ENCODE measurements at regions not wholly inside any gene's neighbourhood (a gene's known extent, or its start where the extent isn't known, plus 50 kb on each side); places are given as distances from the start of the nearest gene placed in this dataset.

DNA sequence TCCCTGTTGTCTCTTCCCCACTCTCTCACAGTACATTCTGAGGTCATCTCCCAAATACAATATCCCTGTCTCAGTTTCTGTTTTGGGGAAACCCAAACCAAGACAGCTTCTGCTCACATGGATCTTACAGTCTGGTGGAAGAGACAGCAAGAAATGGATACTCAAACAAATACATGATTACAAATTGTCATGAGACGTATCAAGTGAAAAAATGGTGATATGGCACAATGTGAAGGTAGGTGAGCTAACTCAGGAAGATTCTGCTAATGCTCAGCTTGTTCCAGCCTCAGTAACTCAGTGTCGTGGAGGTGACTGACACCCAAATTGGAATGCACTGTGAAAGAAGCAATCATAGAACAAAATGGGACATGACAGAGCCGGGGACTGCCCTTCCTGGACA, 68.3 kb downstream of the CHST1 start:
- DNase-seq, result no peak

DNA sequence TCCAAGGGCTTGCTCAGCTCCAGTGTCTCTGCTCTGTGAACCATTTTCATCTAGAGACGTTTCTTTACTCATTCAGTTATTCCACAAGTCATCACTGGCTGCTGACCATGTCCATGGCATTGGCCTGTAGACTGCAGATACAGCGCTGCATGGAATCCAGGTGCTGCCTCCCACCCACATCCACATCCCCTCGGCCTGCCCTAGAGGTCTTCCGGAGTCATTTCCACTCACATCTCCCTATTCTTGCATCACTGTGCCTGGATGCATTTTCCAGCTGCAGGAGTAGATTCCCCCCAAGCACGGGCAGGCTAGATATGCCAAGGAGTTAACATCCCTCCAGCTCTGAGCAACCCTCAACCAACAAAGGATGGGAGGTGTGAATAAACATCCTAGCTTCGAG, 68.9 kb downstream of the CHST1 start:
- DNase-seq, result no peak

DNA sequence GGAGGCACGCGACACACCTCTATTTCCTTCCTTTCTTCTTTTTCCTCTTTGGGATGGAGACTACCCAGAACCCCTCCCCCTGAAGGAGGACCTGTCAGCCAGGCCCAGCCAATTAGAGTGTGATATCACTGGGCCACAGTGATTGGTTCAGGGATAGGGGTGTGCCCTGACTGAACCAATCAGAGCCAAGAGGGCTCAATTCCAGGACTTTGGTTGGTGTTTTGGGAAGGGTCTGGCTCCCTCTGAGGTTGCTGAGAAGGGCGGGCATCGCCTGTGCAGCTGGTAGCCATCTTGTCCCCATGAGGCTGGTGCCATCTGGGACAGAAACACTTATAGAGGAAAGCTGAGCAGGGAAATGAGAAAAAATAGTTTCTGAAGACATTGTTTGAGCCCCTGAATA, 71.4 kb downstream of the CHST1 start:
- no peak for DNase-seq

DNA sequence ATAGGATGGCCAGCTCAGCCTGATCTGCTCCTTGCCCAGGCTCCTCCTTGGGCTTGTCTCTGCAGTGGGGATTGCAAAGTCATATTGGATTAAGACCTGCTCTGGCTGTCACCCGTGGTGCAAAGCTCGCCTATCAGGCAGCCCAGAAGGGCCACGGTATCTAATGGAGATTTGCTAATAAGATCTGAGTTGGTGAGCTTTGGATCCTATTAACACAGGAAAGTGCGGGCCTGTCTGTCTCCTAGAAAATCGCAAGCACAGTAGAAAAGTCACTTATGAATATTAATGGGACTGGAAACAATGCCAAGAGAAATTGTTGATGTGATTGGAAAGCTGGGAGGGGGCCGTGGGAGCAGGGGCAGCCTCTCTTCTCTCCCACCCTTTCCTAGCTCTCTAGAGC, 72.8 kb downstream of the CHST1 start:
- DNase-seq, result no peak

DNA sequence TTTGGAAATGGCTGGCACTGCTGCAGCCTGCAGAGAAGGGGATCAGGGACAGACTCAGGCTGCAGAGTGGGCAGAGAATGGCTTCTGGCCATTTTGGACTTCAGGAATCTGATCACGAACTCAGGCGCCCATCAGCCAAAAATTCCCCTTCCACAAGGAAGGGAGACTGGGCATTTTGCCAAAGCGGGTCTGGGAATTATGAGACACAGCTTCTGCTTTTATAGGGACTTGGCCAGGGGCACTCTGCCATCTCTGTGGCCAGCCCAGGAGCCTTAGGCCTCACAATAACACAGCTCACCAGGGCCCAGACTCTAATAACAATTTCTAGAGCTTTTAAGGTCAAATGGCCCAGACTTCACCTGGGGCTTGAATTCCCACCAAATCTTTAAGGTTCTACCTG, 74.7 kb downstream of the CHST1 start:
- no peak for DNase-seq

DNA sequence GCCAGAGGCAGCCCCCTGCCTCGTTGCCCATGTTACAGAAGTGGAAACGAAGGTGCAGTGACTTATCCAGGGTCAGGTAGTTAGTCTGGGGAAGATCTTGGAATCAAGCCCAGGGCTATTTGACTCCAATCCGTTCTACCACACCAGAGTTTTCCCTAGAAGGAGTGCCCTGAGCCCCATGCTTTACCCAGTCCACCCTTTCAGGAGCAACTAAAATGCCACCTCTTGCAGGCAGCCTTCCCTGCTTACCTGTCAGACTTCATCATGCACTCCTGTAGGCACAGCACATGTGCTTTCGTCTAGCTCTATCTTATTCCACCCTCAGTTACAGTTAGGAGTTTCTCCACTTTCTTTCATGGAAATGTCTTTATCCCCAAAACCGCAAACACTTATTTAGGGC, 80.2 kb downstream of the CHST1 start:
- DNase-seq, result no peak

DNA sequence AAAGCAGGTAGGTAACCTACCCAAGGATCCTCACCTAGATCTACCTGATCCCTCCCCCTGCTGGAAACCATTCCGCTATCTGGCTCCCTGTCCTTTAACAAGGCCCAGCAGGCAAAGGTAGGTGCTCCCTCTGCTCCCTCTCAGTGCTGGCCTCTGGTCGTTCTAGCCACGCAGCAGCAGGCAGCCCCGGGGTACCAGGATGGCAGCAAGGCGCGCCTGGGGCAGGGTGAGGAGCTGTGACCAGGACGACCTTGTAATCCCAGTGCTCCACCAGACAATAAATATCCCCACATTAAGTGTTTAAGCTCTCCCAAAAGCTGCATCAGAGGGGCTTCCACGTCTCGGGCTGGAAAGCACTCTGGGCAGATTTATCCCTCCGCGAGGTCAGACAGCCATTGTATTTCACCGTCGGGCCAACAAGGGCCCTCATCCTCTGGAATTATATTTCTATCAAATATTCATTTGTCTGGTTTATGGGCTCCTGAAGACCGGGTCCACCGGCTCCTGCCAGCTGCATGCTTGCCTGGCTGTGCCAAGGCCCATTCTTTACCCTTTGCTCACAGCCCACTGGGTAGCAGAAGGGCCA, 81.3 kb downstream of the CHST1 start:
- no peak for DNase-seq

DNA sequence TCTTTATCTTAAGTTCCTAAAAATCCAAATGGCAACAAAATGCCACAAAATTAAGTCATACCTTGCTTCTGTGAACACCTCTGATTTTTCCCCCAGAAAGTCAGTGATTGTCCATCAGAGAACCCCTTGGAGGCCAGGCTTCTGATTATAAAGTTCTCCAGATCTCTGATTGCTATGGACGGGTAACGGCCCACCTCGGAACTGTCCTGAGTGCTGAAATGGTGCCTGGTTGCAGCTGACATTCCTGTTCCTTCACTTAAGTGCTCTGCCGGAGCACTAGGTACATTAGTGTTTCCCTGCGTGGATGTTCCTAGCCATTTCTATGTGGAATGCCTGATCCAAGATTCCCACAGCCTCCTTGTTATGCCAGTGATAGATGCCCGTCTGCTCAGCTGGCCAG, 85.0 kb downstream of the CHST1 start:
- no peak for DNase-seq

DNA sequence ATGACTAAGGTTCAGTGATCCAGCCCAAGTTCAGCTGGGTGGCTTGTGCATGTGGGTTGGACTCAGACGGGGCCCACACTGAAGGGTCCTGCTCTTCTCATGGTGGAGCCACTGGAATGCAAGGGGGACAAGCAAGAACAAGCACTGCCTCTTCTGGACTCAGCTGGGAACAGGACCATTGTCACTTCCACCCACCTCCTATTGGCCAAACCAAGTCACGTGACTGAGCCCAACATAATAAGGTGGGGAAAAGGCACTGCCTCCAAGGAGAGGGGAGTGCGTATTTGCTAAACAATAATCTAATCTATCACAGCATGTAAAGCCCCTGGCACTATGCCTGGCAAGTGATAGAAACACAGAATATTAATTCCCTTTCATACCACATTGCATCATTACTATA, 87.1 kb downstream of the CHST1 start:
- DNase-seq, result no peak

DNA sequence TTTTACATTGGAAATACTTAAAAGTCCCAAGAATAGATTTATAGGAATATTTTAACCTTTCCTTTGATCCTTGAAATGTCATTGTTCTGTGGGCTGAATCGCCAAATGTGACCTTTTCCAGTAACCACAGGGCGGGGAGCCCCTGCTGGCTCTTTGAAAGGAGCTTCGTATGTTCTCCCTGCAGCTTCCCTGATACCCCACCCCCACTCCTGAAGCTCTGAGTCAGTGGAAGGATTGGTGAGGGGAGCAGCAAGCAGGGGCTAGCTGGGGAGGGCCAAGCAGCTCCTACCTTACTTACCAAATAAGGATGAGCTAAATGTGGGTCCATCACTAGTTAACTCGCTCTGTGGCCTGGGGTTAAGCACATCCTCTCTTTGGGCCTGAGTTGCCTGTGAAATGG, 87.7 kb downstream of the CHST1 start:
- DNase-seq, result no peak

DNA sequence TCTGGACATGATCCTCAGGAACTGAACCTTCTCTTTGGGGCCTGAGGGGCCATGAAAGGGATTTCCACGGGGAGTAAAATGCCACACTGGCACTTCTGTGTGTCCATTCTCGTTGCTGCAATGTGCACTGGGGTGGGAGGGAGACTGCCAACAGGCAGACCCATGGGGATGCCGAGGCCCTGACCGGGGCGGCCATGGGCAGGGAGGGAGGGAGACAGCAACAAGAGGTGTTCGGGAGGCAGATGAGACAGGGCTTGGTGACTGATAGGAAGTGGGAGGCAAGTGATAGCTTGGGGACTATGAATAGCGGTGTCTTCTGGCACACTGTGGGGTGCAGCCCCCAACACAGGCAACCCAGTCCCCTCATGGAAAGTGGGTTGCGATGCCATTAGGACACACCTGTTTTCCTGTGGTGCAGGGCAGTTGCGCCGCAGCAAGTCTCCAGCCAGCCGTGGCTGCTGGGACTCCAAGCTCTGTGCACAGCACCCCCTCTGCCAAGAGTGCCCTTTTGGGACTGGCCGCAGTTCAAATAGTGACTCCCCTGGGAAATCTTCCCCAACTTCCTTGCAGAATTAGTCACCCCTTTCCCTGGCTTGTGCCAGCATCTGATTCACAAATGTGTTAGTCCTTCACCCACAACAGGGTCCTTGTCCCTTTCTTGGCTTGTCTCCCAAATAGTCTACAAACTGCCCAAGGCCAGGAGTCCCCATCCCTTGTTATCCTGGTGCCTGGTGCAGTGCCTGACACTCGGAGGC, 88.8 kb downstream of the CHST1 start:
- no peak for DNase-seq

DNA sequence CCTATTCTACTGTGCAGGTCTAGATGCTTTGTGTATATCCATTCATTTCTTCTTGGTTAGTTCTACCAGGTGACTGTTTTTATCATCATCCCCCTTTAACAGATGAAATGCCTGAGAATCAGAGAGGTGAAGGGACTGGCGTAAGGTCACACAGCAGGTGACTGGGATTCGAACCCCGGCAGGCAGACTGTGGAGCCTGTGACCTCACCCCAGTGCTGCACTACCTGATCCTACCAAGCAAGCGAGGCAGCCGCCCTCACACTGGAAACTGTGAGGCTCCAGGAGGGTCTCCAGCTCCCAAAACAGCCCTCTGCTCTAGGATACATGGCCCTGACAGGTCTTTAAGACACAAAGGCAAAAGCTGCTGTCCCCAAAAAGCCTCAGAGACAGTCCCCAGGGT, 91.7 kb downstream of the CHST1 start:
- no peak for DNase-seq

DNA sequence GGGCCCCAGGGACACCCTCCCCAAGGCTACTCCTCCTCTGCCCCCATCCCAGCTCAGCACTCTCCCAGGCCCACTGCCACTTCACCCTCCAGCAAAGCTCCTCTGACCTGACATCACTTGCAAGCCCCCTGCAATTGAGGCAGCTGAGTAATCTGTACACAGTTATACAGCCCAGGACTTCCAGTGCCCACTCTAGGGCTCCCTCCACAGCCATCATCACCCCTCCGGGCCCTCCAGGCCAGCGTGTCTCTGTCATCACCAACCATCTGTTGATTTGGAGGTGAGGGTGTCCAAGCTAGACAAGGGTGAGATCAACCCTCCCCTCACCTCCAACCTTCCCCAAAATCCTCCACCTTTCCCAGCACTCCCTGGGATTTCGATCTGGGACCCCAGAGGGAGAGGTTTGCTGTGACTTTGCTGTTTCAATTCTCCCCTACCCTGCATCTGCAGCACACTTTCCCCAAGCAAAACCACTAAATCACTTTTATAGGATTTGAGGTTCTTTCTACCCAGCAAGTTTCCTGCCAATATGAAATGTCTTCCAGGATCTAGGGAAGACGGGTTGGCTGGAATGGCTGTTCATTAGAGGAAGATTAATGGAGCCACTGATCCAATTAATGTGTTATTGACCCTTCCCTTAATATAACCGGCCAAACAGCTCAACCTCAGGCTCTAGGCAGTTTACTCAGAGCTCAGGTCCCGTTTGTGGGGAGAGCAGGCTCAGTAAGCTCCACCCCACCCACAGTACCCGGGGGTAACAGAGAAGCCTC, 92.9 kb downstream of the CHST1 start:
- DNase-seq, result no peak

DNA sequence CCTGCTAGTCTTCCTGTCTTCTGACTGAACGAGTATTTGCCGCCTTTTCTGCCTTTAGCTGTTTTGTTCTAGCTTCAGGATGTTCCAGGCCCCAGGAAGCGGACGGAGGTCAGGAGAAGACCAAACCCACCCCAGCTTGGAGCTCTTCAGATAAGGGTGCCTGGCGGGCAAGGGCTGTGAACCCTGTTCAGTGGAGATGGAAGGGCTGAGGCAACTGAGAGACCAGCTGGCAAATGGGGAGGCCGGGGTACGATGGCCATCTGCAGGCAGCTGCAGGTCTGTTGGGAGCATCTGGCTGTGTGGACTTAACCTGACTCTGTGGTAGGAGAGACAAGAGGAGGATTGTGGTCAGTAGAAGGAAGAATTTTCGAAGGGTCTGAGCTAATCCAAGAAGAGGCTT, 95.6 kb downstream of the CHST1 start:
- DNase-seq, result no peak

DNA sequence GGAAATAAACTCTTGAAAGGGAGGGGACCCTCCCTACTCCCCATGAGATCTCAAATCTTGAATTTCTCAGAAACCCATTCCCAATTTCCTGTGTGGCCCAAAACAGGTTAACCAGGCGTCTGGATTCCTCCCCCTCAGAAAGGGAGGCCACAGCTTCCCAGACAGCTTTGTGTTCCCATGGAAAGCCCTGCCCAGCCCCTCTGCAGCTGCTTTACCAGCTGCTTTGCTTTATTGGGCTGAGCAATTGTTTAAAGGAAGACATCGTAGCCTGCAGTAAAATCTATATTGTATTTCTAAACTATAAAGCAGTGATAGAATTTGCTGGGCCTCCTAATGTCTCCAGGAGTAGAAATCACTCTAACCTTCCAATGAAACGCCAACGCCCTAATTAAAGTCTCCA, 97.4 kb downstream of the CHST1 start:
- DNase-seq, result no peak

DNA sequence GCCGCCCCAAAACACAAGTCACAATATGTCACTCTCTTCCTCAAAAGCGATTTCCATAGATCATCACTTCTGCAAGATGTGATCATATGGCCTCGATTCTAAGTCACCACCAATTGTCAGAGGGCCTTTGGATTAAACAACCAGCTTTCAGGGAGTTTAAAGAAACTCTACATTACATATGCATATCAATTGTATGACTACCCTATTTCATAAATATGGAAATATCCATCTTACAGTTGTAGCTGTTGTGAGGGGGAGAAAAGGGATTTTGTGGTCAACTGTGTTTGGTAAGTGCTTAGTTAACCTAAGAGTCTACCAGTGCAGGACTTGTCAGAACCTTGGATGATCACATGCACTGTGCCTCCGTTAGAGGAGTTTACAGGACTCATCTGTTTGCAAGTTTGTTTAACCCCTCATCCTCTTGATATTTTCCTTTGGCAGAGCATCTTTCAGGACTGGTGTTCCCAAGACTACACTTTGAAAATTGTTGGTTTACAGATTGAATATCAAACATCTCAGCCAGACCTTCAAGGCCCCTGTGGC, 99.9 kb downstream of the CHST1 start:
- DNase-seq, result no peak

DNA sequence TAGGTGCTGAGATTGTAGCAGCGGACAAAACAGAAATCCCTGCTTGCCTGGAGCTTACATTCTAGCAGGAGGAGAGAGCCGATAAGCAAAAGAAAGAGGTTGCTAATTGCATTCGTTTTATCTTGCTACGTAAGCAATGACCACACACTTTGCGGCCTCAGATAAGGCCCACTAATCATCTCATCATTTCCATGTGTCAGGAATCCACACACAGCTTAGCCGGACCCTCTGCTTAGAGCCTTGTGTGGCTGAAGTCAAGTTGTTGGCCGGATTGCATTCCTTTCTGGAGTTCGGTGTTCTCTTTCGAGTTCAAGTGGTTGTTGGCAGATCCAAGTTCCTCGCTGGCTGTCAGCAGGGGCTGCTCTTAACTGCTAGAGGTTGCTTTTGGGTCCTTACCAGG, 101.6 kb downstream of the CHST1 start:
- DNase-seq, result no peak

DNA sequence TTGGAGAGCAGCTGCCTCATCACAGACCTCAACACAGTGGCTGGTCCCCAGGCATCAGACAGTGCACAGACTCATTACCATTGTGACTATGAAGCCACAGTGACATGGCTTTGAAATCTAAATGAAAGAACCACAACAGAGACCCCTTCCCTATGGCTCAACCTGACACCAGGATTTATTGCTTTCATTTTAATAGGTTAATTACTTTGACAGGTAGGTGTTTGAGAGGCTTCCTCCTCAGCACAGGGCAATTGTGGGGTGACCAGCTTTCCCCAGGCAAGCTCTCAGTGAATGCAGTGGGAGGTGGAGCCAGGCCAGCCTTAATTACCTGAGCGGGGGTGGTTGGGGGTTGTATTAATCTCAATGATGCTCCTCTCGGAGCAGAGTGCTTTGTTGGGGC, 102.3 kb downstream of the CHST1 start:
- no peak for DNase-seq

DNA sequence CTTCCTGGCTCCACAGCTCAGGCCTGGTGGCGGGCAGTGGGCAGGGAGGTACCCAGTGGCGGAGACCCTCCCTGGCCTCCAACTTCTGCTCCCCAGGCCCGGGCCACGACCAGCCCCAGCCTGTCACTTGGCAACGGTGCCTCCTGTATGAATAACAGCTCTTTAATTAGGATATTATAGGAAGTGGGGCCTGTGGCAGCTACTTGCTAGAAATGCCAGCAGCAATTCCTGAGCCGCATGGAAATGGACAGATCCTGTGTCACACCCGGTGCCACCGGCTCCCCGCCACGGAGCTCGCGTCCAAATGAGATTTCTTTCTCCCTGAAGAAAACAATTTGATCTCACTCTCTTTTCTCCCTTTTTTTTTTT, 104.5 kb downstream of the CHST1 start:
- no peak for DNase-seq

DNA sequence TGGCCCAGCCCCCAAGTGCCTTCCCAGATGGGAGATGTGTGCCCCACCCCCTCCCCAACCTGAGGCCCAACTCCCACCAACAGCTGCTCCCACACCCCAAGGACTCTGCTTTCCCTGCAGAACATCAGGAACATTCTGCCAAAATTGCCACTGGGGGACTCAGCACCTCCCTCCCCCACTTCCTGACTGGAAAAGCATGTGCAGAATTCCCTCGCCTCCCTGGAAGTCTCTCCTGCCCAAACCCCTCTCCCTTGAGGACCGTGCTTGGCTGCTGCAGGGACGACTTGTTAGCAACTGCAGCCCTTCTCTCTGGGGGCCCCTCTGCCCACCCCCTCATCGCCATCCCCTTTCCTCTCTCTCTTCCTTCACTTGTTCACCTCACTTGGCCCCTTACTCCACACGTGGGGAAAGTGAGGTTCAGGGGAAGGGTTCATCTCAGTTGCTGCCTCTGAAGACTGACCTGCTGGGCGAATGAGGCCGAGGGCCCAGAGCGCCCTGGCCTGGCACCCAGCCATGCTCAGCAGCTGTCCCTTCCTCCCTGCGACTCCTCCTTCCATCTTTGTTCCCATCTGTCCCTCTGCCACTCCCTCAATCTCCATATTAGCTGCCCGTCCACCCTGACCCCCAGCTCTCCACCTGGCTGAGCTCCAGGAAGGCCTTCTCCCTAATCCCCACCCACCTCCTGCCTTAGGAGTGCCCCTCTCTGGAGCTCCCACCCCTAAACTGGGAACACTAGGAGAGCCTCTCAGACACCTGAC, 105.1 kb downstream of the CHST1 start:
- no peak for DNase-seq

DNA sequence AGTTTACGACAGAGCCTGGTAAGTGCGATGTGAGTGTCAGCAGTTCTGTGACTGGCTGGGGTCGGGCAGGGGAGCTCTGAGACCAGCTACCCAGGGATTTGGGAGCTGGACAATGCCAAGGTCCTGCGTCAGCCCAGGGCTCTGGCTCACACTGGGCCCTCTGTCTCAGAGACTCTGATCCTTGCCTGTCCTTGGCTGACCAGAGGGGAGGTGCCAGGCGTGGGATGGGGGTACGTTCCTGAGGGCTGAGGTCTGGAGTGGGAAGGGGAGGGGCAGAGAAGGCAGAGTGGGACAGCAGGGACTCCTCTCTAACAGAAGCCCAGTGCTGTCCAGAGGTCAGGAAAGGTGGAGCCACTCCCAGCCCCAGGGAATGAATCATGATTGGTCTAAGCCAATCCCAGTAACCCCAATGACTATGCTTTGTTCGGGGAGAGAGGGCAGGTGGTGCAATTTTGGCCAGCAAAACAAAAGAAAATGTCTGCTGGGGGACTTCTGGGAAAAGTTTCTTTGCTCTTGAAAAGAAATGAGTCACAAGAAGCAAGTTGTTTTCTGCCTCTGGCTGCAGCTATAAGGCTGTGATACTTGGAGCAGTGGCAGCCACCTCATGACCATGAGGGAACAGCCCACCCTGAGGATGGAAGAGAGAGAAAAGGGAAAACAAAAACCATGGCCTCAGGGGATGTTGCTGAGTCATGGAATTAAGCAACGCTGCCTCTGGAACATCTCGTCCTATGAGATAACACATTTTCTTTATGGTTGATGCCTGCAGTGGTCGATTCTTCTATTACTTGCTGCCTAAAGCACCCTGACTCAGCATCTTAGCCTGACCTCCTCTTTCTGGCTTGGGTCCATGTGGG, 108.3 kb downstream of the CHST1 start:
- DNase-seq, result no peak

DNA sequence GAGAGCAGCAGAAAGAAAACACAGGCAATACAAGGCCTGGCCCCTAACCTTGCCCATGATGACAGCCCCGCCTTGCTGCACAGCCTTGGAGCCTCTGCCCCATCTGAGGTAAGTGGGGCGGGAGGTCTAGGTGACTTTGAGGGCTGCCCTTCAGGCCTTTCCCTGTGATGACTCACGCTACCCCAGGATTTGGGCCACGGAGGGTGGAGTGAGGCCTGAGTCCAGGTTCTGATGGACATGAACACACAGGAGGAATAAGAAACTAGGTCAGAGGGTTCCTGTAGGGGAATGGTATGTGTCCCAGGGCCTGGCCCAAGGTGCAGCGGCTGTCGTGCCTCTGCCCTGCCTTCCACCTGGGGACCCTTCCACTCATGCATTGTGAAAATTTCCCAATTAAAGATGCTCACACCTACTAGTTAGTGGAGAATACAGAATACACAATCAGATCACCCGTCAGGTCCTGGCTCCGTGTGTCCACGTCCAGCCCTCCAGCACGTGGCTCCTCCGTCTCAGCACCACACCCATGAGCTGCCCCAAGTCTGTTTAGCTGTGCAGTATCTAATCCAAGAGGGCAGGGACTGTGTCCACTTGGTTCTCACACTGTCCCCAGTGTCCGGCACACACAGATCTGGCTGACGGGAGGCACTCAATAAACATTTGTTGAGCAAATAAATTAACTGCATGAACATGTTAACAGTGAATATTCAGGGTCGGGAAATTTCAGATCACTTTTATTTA, 111.0 kb downstream of the CHST1 start:
- no peak for DNase-seq

Data from effector CD8-positive, alpha-beta T cell (primary cell).